GM12891 (cell line): ENCODE measurements at regions not wholly inside any gene's neighbourhood (a gene's known extent, or its start where the extent isn't known, plus 50 kb on each side); places are given as distances from the start of the nearest gene placed in this dataset.

Experiments
- DNase-seq: peaks from one replicate; pipeline ENCODE4 v3.0.0; 2011; ENCODE audit warnings: low spot score; ENCODE audit not compliant: insufficient read length
- FAIRE-seq: peaks from 2 replicates; lab custom pipeline; 2011; peaks lifted over from hg19 to GRCh38; lab: Jason Lieb, UNC
- PAX5 ChIP-seq: IDR thresholded peaks from 2 replicates; pipeline ENCODE4 v1.6.1; 2011; ENCODE audit warnings: low read length, moderate library complexity, mild to moderate bottlenecking; ENCODE audit not compliant: insufficient read depth, severe bottlenecking
- POLR2A ChIP-seq: IDR thresholded peaks from 2 replicates; pipeline ENCODE4 v1.6.1; 2011; ENCODE audit warnings: low read depth, low read length, control low read depth
- POLR2AphosphoS5 ChIP-seq: IDR thresholded peaks from 2 replicates; pipeline ENCODE4 v1.6.1; 2011; ENCODE audit warnings: low read depth, low read length, control low read depth
- POU2F2 ChIP-seq: IDR thresholded peaks from 2 replicates; pipeline ENCODE4 v1.6.1; 2011; ENCODE audit warnings: low read depth, mild to moderate bottlenecking, control low read depth, low read length, moderate library complexity
- SPI1 ChIP-seq: IDR thresholded peaks from 2 replicates; pipeline ENCODE4 v1.6.1; 2011; ENCODE audit warnings: low read depth, low read length, control low read depth
- TAF1 ChIP-seq: IDR thresholded peaks from 2 replicates; pipeline ENCODE4 v1.6.1; 2011; ENCODE audit warnings: low read depth, low read length, control low read depth

- no peak for DNase-seq
These were observed 1258.0 kb upstream of the ZEB2 start for GRCh38 chr2:145777914-145778313.

GRCh38 chr2:145777297-145777696, 1257.4 kb upstream of the ZEB2 start:
- 0 out of 2 replicates have a peak, but pooled peaks have one; percentile 19 for TF ChIP-seq SPI1
- no peak for TF ChIP-seq POLR2AphosphoS5
- DNase-seq (no peak), FAIRE-seq (no peak)

More at GRCh38 chr2:145777914-145778313, 1258.0 kb upstream of the ZEB2 start:
- FAIRE-seq = no peak
- TF ChIP-seq POLR2A (no peak), POLR2AphosphoS5 (no peak), POU2F2 (no peak), PAX5 (no peak), TAF1 (no peak), SPI1 (no peak)

- TF ChIP-seq SPI1 (no peak), POLR2A (no peak), POU2F2 (no peak), PAX5 (no peak), TAF1 (no peak), POLR2AphosphoS5 (no peak)
- DNase-seq (no peak), FAIRE-seq (no peak)
These were observed 1255.7 kb upstream of the ZEB2 start for GRCh38 chr2:145775591-145775990.

GRCh38 chr2:145771525-145771924, 1251.6 kb upstream of the ZEB2 start:
- TF ChIP-seq PAX5 (no peak), SPI1 (peak; percentile 98)
- DNase-seq (no peak), FAIRE-seq (peak; percentile 48)

- no peak for DNase-seq
- no peak for TF ChIP-seq POLR2AphosphoS5
- TF ChIP-seq POLR2A = no peak
- no peak for TF ChIP-seq TAF1
- TF ChIP-seq SPI1 = no peak
- TF ChIP-seq PAX5 = no peak
- TF ChIP-seq POU2F2 = no peak
- FAIRE-seq = no peak
These were observed 1249.2 kb upstream of the ZEB2 start for GRCh38 chr2:145769011-145769716.

- FAIRE-seq (no peak), DNase-seq (no peak)
- TF ChIP-seq POLR2A = no peak
These were observed 1246.0 kb upstream of the ZEB2 start for GRCh38 chr2:145765874-145766273.

- FAIRE-seq (no peak), DNase-seq (no peak)
- TF ChIP-seq POU2F2 = no peak
- no peak for TF ChIP-seq POLR2AphosphoS5
- no peak for TF ChIP-seq POLR2A
- no peak for TF ChIP-seq SPI1
- no peak for TF ChIP-seq TAF1
- TF ChIP-seq PAX5 = no peak
These were observed 1244.7 kb upstream of the ZEB2 start for GRCh38 chr2:145764631-145765030.

- TF ChIP-seq POU2F2 (no peak), POLR2AphosphoS5 (no peak), SPI1 (no peak), PAX5 (no peak), TAF1 (no peak), POLR2A (no peak)
- no peak for FAIRE-seq
- DNase-seq = no peak
These were observed 1241.1 kb upstream of the ZEB2 start for GRCh38 chr2:145760781-145761649.

GRCh38 chr2:145759228-145759915, 1239.5 kb upstream of the ZEB2 start:
- FAIRE-seq (no peak), DNase-seq (no peak)
- no peak for TF ChIP-seq TAF1

- FAIRE-seq = no peak
- TF ChIP-seq POLR2A (no peak), POLR2AphosphoS5 (no peak), SPI1 (no peak), TAF1 (no peak), POU2F2 (no peak), PAX5 (no peak)
- no peak for DNase-seq
These were observed 1237.8 kb upstream of the ZEB2 start for GRCh38 chr2:145757503-145758246.
